Prostate gland (tissue), 2 donors: ENCODE measurements at regions not wholly inside any gene's neighbourhood (a gene's known extent, or its start where the extent isn't known, plus 50 kb on each side); places are given as distances from the start of the nearest gene placed in this dataset.

Experiments used
- POLR2A ChIP-seq: fragments of 450-650 bp; IDR thresholded peaks from one replicate; pipeline ENCODE4 v1.6.1; 2016; ENCODE audit warnings: antibody characterized with exemption, mild to moderate bottlenecking
- POLR2AphosphoS5 ChIP-seq: sonication (generic); formaldehyde crosslinking; IDR thresholded peaks from one replicate; pipeline ENCODE4 v1.6.1; 2017; ENCODE audit warnings: antibody characterized with exemption
- TF ChIP-seq, protein P1 (sequence below), 4 experiments: fragments of 200-600 bp in 2 of 4; fragments of 450-650 bp in 2 of 4; sonication (generic) in 2 of 4; IDR thresholded peaks; 1 replicate in 3 of 4; 2 replicates in 1 of 4; pipeline ENCODE4 v1.5.1; 2016 to 2019; ENCODE audit warnings: antibody characterized with exemption in 4 of 4, mild to moderate bottlenecking in 2 of 4, moderate library complexity in 2 of 4

DNA sequence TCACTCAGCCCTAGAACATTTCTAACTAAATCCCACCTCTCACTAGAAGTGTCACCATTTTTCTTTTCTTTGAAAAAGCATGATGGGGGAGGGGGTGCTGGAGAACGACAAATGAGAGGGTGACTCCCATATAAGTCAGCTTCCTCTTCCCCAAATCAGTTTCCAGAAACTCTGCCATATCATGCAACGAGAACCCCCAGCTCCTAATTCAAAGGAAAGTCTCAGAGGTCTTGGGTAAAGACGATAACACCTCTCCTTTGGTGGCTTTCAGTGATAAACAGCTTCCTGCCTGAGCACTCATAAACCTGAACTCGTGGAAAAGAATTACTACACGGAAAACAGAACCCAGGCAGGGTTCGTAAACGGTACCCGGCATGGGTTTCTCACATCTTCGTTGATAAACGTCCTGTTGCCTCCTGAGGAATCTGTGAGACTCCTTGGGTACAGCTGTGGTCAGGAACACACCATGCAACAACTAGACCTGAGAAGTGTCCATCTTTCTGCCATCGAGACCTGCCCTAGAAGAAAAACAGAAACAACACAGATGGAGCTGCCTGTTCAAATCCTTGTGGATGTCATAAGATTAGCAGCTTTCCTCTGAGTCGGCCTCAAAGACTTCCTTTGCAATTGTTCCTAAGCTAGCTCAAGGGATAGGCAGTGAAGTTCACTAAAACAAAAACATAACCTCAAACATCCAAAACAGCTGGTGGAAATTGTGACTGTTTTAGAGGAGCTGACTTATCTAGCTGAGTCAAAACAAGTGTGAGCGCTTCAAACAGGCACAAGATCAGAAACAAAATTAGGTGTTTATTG is 185.8 kb upstream of the PRDM1 start:
- TF ChIP-seq, protein P1, sequence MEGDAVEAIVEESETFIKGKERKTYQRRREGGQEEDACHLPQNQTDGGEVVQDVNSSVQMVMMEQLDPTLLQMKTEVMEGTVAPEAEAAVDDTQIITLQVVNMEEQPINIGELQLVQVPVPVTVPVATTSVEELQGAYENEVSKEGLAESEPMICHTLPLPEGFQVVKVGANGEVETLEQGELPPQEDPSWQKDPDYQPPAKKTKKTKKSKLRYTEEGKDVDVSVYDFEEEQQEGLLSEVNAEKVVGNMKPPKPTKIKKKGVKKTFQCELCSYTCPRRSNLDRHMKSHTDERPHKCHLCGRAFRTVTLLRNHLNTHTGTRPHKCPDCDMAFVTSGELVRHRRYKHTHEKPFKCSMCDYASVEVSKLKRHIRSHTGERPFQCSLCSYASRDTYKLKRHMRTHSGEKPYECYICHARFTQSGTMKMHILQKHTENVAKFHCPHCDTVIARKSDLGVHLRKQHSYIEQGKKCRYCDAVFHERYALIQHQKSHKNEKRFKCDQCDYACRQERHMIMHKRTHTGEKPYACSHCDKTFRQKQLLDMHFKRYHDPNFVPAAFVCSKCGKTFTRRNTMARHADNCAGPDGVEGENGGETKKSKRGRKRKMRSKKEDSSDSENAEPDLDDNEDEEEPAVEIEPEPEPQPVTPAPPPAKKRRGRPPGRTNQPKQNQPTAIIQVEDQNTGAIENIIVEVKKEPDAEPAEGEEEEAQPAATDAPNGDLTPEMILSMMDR (IDR thresholded peaks at IDR 0.05): no peak
- TF ChIP-seq POLR2A (no peak), POLR2AphosphoS5 (no peak)
